NCI-H345 treated with DMSO at 0.1 percent for 48 hours (cell line): ENCODE measurements at regions not wholly inside any gene's neighbourhood (a gene's known extent, or its start where the extent isn't known, plus 50 kb on each side); places are given as distances from the start of the nearest gene placed in this dataset.
A peak's percentile ranks its signal among the peaks of the same experiment; 100 is the strongest.

Experiments used
- DNase-seq: peaks from one replicate; lab custom pipeline; 2025; ENCODE audit not compliant: unreplicated experiment; lab: John Stamatoyannopoulos, UW

DNA sequence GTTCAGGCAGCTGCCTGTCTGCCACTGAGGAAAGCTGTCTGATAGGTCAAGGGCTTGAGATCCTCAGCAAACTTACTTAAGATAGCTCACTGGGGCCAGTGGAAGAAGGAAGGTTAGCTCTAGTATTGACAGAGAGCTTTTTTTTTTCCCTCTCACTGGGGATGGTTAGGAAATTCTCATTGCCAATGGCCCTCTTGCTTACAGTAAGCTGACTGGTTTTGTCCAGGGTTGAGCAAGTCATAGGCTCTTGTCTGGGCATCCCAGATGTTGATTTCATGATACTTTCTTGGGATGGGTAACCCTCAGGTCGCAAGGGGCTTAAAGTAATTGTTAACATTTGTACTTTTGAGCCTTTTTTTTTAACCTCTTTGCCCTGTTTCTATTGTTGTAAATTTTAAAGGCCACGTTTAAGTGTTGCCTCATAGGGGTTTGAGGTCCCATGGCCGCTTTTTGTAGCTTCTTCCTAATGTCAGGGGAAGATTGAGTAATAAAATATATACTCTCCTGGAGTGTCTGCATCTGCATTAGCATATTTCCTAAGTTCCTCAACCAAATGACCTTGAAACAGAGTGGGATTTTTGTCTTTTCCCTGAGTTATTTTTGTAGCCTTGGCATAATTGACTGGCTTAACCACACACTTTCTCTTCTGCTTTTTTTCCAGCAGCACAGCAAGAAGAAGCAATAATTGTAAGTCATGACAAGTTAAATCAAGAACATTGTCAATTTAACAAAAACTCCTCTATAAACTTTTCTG, 716.0 kb downstream of the LRFN5 start:
- DNase-seq, result no peak

DNA sequence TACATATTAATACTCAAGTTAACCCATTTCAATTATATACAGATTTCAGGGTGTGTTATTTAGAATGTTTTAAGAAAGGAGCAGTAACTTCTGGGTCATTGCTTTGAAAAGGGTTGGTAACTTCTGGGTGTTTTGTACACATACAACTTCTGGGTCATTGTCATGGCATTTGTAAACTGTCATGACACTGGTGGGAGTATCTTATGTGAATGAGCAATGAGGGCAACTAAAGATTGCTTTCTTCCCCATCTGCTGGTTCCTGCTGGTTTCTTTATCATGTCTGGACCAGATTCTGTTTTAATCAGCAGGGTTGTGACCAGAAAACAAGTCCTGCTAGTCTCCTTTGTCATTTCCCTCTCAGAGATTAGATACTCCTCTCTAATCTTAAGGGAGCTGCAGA, 713.3 kb downstream of the LRFN5 start:
- no peak for DNase-seq

DNA sequence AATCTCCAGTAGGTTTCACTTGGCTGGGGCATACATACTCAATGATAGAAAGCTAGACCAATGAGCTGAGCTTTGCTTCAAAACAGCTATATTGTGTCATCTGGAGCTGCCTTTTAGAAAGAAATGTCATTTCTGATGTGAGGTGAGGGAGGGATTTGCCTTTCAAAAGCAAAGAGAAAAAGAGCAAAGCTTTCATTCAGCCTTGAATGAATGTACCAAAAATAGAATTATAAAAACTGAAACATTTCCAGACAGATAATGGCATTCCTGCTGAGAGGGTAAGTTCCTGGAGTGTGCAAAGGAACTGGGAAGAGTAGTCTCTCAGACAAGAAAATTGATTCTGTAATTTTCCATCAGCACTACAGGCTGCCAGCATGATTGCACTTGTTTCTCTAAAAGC, 710.0 kb downstream of the LRFN5 start:
- DNase-seq, result peak; percentile 22

DNA sequence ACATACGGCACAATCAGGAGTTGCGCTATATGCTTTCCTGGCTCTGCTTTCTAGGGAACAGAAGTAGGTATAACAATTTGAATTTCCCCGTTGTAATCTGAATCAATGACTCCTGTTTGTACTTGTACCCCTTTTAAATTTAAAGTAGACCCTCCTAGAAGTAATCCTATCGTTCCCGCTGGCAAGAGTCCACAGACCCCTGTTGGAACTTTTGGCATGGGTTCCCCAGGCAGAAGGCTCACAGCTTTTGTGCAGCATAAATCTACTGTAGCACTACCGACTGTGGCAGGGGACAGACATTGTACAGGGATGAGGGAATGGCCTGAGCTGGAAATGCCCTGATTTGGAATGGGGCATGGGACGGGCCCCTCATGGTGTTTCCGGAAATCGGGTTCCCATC, 705.2 kb downstream of the LRFN5 start:
- DNase-seq, result no peak

DNA sequence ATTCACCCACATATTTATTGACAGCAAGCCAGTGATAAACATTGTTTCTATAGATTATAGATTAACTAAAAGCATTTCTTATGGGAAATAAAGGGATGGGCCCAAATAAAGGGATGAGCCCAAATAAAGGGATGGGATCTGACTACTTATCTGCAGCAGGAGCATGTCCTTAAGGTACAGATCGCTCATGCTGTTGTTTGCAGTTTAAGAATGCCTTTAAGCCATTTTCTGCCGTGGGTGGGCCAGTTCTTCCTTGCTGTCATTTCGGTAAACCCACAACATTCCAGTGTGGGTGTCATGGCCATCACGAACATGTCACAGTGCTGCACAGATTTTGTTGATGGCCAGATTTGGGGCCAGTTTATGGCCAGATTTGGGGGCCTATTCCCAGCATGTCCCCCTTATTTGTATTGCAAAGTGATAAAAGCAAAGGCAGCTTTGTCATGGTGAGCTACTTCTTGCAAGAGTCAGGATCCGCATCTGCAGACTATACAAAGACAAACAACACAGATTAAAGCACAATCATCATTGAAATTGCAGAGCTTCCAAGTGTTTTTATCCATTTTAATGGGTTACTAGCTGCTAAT, 700.7 kb downstream of the LRFN5 start:
- no peak for DNase-seq

DNA sequence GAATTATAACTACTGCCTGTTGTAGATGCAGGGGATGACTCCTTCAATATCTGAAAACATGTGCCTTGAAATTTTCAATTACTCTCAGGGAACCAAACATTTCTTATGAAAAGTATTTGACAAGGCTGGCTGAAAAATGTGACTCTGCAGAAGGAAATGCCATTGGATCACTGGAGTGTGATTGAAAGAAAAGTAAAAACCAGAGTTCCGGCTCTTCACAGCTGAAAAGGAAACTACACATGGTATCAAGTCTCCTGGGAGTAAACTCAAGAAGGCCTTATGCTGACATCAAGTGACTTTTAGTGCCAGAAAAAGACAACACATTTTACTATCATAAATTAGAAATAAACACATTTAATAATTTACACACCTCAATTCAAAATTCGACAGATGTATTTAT, 693.0 kb downstream of the LRFN5 start:
- no peak for DNase-seq

DNA sequence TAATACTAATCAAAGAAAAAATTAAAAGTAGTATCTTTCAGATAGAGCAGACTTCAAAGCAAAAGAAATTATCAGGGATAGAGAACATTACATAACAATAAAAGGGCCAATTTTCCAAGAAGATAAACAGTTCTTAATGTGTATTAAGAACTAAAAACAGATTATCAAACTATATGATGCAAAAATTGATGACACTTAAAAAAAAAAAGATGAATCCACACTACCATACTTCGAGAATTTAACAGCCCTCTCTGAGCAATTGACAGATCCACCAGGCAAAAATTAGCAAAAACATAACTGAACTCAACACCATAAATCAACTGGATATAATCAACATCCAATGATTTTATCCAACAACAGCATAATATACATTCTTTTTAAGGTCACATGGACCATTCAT, 686.5 kb downstream of the LRFN5 start:
- no peak for DNase-seq

DNA sequence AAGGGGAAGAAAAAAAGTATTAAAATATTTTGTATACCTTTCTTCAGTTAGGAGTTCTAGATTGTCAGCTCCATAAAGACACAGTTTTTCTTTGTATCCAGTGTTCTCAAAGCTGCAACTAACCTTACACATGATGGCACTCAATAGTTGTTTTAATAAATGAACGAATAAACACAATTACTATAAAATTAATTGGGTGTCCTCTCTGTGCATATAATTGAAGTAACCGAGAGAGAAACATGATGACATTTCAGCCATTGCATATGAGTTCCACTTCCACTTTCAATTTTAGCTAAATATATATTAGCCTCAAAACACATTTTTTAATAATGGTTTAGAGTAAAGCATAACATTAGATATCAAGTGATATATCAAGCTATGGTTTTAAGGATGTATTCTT, 671.2 kb downstream of the LRFN5 start:
- no peak for DNase-seq

DNA sequence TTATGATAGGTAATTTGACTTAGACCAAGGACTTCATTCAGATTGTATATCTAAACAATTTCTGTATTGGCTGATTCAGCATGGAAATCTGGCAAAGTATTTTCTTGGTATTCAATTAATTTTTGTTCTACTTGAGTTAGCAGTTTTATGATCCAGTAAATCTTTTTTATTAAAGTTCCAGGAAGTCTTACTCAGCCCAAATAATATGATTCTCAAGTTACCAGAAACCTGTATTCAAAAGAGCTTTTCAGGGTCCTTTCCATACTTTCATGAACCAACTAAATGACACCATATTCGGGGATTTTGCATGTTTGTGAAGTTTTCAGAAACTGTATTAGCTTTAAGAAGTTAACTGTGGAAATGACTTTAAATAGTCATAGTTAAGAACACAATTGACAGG, 662.6 kb downstream of the LRFN5 start:
- DNase-seq, result no peak

DNA sequence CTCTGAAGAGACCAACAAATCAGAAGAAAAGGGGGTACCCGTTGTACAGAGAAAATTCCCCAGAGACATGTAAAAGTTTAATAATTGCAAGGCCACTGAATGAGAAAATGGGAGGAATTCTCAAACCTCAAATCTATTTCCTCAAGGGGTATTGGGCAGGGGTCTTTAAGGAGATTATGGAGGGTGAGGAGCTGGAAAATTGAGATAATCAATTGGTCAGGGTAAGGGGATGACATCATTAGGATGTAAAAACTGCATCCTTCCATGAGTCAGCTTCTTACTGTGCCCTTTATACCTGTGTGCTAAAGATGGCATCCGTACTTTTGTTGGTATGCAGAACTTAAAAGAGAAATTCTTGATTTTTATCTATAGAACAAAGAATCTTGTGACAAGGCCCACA, 641.5 kb downstream of the LRFN5 start:
- no peak for DNase-seq

DNA sequence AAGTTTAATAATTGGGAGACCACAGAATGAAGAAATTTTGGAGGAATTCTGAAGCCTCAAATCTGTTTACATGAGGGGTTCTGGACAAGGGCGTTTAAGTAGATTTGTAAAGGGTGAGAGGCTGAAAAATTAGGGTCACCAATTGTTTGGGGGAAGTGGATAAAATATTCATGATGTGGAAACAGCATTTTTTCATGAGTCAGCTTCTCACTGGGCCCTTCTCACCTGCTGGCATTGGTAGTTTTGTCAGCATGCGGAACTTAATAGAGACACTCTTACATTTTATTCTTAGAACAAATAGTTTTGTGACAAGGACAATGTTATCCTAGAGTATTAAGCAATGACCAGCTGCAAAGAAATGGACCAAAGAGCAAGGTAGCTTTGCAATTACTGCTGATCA, 634.4 kb downstream of the LRFN5 start:
- no peak for DNase-seq

DNA sequence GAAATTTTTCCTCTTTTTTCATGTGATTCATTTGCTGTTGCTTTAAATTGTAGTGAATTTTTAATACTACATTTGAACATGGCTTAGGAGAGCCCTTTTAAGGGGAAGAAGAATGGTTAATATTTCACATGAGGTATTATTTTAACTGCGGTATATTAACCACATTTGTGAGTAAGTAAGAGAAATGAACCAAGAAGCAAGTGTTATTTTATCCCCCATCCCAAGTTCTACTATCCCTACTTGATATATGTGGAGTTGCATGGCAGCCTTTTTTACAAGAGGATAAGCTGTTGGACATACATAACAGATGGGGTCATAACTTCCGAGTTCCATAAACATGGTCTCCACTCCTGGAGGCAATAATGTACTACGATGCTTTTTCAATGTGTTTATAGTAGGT, 623.3 kb downstream of the LRFN5 start:
- no peak for DNase-seq

DNA sequence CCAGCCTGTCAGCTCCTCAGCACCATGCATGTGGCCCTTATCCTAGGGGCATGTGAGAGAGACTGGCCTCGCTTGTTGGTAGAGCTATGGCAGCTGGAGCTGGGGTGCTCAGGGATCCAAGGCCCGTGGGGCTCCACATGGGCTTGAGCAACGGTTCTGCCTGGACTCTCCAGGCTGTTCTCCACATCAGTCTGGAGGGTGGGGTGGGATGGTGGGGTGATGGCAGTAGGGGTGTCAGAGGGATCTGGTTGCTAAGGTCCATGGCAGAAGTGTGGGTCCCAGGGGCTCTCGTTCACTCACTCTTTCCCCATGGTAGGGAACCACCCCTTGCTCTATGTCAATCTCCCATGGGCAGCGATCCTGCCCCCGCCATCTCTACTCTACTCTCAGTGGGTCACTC, 622.6 kb downstream of the LRFN5 start:
- DNase-seq, result no peak

DNA sequence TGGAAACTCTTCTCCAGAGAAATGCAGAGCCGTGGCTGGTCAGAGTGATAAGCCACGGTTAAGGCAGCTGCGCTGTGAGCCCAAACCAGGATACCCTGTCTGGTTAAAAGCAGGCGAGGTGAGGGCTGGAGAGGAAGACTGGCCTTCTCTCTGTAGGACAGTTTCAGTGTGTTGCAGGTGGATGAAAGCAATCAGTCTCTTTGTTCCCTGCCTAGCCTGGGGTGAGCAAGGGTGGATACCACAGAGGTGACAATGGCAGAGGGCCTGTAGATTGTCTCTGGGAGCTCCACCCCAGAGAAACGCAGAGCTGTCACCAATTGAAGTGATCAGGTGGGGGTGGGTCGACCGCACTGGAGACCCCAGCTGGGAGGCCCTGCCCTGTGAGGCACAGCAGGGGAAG, 621.9 kb downstream of the LRFN5 start:
- no peak for DNase-seq

DNA sequence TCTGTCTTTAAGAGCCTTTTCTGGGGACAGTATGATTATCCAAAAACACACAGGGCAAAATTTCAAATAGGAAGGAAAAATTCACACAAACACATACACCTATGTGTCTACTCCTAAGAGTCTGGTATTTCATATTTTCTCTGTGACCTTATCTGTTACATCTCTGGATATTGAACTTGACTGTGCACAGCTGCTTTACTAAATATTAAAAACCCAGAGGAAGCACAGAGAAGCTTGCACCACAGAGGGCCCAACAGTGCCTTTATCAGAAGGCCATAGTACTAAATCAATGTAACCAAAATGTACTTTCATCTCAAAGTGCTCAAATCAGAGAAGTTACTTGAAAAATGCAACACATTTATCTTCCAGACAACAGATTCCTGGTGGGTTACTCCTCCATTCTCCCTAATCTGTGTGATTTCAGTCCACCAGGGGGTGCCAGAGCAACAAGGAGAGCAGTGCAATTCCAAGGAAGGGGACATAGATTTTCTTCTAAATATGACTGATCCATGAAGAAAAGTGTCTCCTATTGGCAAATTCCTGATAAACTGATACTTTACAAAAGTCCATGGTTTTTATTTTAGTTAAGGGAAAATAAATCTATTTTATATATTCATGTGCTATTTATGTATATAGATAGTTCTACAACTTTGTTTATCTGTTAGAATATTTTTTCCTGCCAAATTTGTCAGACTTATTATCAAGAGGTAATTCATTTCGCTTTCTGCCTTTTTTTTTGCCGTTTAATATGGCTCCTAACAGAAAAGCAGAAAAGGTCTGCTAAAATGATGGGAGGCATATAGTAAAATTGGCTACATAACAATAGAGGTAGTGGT, 617.6 kb downstream of the LRFN5 start:
- peak; percentile 76 for DNase-seq

DNA sequence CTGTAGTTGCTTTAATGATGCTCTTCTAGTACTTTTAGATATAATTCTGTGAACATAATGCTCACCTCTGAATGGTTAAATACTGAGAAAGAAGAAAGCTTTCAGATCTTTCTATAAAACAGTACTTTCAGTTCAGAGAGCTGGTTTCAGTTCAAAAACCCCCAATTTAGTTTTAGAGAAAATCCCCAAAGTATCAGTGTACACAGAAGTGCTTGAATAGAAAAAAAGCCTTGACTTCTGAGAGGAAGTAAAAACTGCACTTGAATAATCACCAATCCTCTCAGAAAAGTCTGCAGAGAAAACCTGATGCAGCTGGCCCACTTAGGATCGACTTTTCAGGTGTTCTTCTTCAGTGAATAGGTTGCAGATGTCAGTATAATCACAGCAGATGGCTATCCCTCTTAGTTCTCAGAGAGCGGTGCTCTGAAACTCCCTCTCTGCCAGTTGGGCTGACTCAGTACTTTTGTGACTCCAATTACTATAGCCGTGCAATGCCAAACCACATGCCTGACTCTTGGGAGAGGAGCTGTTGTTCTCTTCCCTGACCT, 616.3 kb downstream of the LRFN5 start:
- peak; percentile 92 for DNase-seq

DNA sequence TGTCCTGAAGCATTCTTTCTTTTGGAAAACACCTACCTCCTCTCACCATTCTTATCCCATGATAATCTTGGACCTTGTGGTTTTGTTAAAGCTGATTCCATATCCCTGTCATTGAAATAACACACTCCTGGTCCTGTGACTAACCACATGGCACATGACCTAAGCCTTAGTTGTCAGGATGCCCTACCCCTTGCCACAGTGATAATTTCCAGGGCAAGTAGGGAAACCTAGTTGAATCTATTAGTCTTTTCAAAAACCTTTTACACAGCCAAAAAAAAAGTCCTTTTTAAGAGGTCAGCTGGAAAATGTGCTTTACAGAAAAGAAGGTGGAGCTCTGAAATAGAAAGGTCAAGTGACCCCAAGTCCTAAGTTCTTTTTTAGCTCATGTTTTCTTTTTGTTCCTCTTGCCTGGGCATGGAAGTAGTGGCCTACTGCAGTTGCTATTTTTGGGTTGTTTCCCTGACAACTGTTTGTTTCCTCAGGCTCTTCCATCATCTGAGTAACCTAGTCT, 608.4 kb downstream of the LRFN5 start:
- no peak for DNase-seq

DNA sequence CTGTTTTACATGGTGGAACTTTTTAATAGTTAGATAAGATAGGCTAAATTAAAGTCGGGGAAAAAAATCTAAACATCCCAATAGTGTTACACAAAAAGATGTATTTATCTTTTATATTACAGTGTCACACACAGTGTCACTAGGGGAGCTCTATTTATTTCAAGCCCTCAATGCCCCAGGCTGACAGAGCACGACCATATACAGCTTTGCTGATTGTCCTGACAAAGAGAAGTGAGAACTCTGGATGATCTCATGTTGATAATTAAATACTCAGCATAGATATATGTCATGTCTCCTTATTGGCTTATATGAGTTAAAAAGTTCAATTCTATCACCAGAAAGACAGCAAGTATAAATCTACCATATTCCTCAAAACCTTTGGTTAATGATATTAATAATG, 594.3 kb downstream of the LRFN5 start:
- no peak for DNase-seq

DNA sequence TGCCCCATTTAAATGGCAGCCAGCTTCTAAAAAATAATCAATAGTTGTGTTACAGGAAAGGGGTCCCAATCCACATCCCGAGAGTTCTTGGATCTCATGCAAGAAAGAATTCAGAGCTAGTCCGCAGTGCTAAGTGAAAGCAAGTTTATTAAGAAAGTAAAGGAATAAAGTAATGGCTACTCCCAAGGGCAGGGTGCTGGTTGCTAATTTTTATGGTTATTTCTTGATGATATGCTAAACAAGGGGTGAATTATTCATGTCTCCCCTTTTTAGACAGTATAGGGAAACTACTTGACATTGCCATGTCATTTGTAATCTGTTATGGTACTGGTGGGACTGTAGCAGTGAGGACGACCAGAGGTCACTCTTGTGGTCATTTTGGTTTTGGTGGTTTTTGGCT, 591.3 kb downstream of the LRFN5 start:
- DNase-seq, result no peak

DNA sequence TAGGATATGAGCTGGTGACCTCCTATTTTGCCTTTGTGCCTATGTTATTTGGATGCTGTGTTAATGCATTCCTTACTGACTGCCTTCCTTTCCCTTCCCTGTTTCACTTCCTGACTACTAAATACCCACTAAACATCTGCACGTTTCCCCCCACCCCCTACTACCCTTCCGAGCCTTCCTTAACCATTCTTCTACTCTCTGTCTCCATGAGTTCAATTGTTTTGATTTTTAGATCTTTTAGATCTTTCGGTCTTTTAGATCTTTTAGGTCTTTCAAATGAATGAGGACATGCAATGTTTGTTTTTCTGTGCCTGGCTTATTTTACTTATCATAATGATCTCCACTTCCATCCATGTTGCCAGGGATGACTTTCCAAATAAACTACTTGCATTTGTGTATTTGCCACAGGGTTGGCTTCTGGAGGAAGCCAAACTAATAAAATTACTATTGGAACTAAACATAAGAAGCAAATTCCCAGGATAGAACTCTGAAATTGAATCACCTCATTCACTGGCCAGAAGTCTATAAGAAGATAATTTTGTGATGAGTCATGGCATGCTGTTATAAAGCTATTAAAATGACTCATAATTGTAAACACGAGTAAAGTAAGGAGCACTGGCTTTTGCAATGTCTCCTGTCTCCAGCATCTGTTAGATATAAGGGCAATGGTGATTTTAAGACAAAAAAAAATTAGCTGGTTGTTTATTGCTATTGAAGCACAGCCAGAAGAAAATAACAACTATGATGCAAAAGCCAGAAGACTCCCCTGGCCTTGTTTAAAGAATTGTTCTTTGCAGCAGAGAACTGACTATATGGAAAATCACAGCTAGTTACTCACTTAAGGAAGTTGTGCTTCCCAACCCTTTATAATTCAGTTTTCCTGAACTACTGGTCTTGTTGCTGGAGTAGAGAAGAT, 586.3 kb downstream of the LRFN5 start:
- DNase-seq, result no peak

DNA sequence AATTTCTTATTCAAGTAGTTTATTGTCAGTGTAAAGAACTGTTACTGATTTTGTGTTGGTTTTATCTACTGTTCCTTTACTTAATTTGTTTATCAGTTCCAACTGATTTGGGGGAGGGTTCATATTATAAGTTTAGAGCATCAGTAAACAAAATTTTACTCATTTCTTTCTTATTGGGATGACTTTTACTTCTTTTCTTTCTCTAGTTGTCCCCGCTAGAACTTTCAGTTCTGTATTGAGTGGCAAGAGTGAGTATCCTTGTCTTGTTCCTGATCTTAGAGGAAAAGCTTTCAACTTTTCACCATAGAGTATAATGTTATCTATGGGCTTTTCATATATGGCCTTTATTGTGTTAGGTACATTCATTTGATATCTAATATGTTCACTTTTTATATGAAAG, 584.1 kb downstream of the LRFN5 start:
- DNase-seq, result no peak
